ENCODE measurements at regions not wholly inside any gene's neighbourhood (a gene's known extent, or its start where the extent isn't known, plus 50 kb on each side); places are given as distances from the start of the nearest gene placed in this dataset.

DNA sequence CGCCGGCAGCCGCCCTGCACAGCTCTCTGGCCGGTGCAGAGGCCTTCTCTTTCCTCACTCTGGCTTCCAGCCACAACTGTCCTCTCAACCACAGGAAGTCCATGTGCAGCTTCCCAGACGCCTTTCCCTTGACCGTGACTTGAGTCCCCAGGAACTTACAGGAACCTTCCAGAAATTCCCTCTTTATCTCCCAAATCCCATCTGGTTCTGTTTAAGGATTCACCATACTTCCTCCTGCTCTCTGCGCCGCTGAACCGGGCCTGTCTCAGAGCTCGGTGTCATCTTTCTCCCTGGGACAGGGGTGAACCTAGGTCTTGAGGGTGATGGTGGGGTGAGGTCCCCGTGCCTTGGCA, 65.2 kb upstream of the ZNF469 start:
- ChIA-PET POLR2A (ENCODE audit: partially characterized antibody) (no interaction called here), CTCF (ENCODE audit: partially characterized antibody) (interaction anchor here (0.8 to 1.4 kb wide), 2 partner anchors 20 to 31 kb away, joined by 3 read pairs; no protein-coding TSS in a partner anchor)
- Histone ChIP-seq H2AFZ (ENCODE audit: low read length) (no peak overlapping the region), H2AK5ac (ENCODE audit: low read depth, low read length) (no peak overlapping the region), H3K79me2 (ENCODE audit: control insufficient read depth in 1 of 2, insufficient read depth in 2 of 2, low read length in 2 of 2) (no peaks in the 10 kb centered on the region), H3K56ac (replicated peaks; ENCODE audit: insufficient read length, low read depth, low read length) (no peak overlapping the region), H3K4ac (replicated peaks; ENCODE audit: insufficient read length, low read depth, low read length) (no peak overlapping the region), H3K9ac (replicated peaks in 1 of 4; ENCODE audit: extremely low read depth in 1 of 4, low read depth in 3 of 4, low read length in 3 of 4) (no peak overlapping the region), H3K4me2 (ENCODE audit: insufficient read depth in 1 of 2, low read depth in 2 of 2, low read length in 2 of 2) (no peak overlapping the region), H3K36me3 (ENCODE audit: control insufficient read depth in 2 of 4, insufficient read depth in 4 of 4, low read length in 3 of 4) (no peaks in the 10 kb centered on the region), H2BK5ac (ENCODE audit: low read depth, low read length) (no peak overlapping the region), H3K9me3 (ENCODE audit: insufficient read depth in 2 of 2, low read depth in 1 of 2, low read length in 1 of 2) (peaks cover 6 to 13% of the 10 kb centered on the region in 2 experiments; a peak in 2 of 4 replicates), H2BK15ac (ENCODE audit: low read length) (no peak overlapping the region), H3K23ac (ENCODE audit: insufficient read length) (no peak overlapping the region), H3K79me1 (ENCODE audit: low read depth, low read length) (no peaks in the 10 kb centered on the region), H3K14ac (ENCODE audit: insufficient read length) (no peak overlapping the region), H3K23me2 (ENCODE audit: low read depth, low read length) (no peaks in the 10 kb centered on the region), H2BK20ac (ENCODE audit: low read length) (no peak overlapping the region), H3K18ac (ENCODE audit: extremely low read depth, low read length) (no peak overlapping the region), H2BK12ac (ENCODE audit: low read depth, low read length) (no peak overlapping the region), H3K27ac (ENCODE audit: low read depth, low read length) (no peak overlapping the region), H4K8ac (ENCODE audit: extremely low read depth, insufficient read depth, low read length) (no peak overlapping the region), H4K5ac (ENCODE audit: insufficient read length, low read depth, low read length) (no peak overlapping the region), H2BK120ac (replicated peaks; ENCODE audit: low read depth, low read length) (no peak overlapping the region), H3K27me3 (replicated peaks in 1 of 4; ENCODE audit: control insufficient read depth in 3 of 4, extremely low read depth in 1 of 4, insufficient read depth in 3 of 4, low read length in 3 of 4) (no peaks in the 10 kb centered on the region), H3K4me1 (replicated peaks in 1 of 4; ENCODE audit: control insufficient read depth in 3 of 4, insufficient read depth in 4 of 4, low read length in 3 of 4) (no peaks in the 10 kb centered on the region; a peak in 1 of 7 replicates), H3K4me3 (ENCODE audit: extremely low read depth in 1 of 4, insufficient read depth in 2 of 4, low read depth in 3 of 4, low read length in 4 of 4) (no peak overlapping the region), H4K20me1 (replicated peaks in 1 of 2; ENCODE audit: control insufficient read depth in 1 of 2, insufficient read depth in 2 of 2, low read length in 2 of 2) (no peaks in the 10 kb centered on the region), H4K91ac (replicated peaks; ENCODE audit: insufficient read length, low read length) (no peak overlapping the region)
- 94% methylated on average over 10 of the region's 11 CpGs; no CpG with 5 or more reads in 1 of the 2 experiments for WGBS, 2 experiments (ENCODE audit: extremely low coverage in 1 of 2, insufficient coverage in 1 of 2, insufficient read length in 1 of 2, insufficient replicate concordance in 2 of 2, low coverage in 1 of 2, low lambda C conversion rate in 2 of 2, missing lambda C conversion rate in 1 of 2)
- DNase-seq (ENCODE audit: low read depth in 1 of 2, low spot score in 2 of 2): no peak
- no peak for FAIRE-seq
- TF ChIP-seq TBP (IDR thresholded peaks at IDR 0.05; ENCODE audit: low read depth, low read length): no peak

Measured in H1 (cell line).